Kidney epithelial cell (primary cell): ENCODE measurements at regions not wholly inside any gene's neighbourhood (a gene's known extent, or its start where the extent isn't known, plus 50 kb on each side); places are given as distances from the start of the nearest gene placed in this dataset.

Experiments used
- DNase-seq: peaks from one replicate; pipeline ENCODE4 v3.0.0-alpha.2; 2010; ENCODE audit warnings: low read depth
- H3K27me3 ChIP-seq: 2 replicates; pipeline ENCODE4 v1.6.0; 2011; ENCODE audit warnings: low read length; ENCODE audit not compliant: control insufficient read depth, insufficient read depth
- H3K36me3 ChIP-seq: 2 replicates; pipeline ENCODE4 v1.5.1; 2011; ENCODE audit warnings: low read length; ENCODE audit not compliant: control insufficient read depth, insufficient read depth
- H3K4me3 ChIP-seq: 2 replicates; pipeline ENCODE4 v1.5.1; 2011; ENCODE audit warnings: low read depth, mild to moderate bottlenecking, control low read depth, low read length
- CTCF ChIP-seq: IDR thresholded peaks from 2 replicates; pipeline ENCODE4 v1.5.1; 2011; ENCODE audit warnings: mild to moderate bottlenecking, moderate library complexity, low read length, control low read depth, inconsistent platforms; ENCODE audit not compliant: insufficient read depth, poor library complexity, severe bottlenecking

DNA sequence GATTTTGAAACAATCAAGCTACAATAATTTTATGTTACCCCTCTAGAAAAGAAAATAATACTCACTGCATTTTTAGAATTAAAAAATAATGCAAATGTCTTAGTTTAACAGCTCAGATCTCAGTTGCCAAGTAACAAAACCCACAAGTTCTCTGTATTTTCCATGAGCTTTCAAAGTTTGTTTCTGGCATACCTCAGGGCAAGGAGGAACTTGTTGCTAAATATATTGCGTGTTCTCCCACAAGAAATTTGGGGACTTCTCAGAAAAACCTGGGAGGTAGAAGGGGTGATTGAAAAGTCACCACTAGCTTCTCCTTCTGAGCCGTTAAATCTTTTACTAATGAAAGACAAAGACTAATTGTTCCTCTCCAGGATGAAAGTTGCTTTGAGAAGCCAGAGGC is 236.8 kb upstream of the MARCKS start:
- no peaks in the 10 kb centered on the region for H3K27me3 ChIP-seq
- no peak overlapping the region for H3K4me3 ChIP-seq
- no peaks in the 10 kb centered on the region for H3K36me3 ChIP-seq
- no peak for DNase-seq
- no peak for TF ChIP-seq CTCF

- H3K27me3 ChIP-seq: no peaks in the 10 kb centered on the region
- no peak for TF ChIP-seq CTCF
Observed at GRCh38 chr6:113622254-113622653, 234.9 kb upstream of the MARCKS start.

GRCh38 chr6:113623129-113623528 is 234.0 kb upstream of the MARCKS start:
- no peak for DNase-seq
- no peaks in the 10 kb centered on the region for H3K36me3 ChIP-seq
- H3K4me3 ChIP-seq: no peak overlapping the region
- H3K27me3 ChIP-seq: no peaks in the 10 kb centered on the region
- no peak for TF ChIP-seq CTCF

More at GRCh38 chr6:113622254-113622653, 234.9 kb upstream of the MARCKS start:
- no peak for DNase-seq
- no peaks in the 10 kb centered on the region for H3K36me3 ChIP-seq
- no peak overlapping the region for H3K4me3 ChIP-seq

GRCh38 chr6:113625850-113626249 is 231.3 kb upstream of the MARCKS start:
- no peaks in the 10 kb centered on the region for H3K27me3 ChIP-seq
- H3K4me3 ChIP-seq: no peak overlapping the region
- no peak for TF ChIP-seq CTCF
- no peak for DNase-seq
- H3K36me3 ChIP-seq: no peaks in the 10 kb centered on the region

GRCh38 chr6:113626475-113626874 is 230.7 kb upstream of the MARCKS start:
- TF ChIP-seq CTCF: no peak
- DNase-seq: no peak
- no peaks in the 10 kb centered on the region for H3K27me3 ChIP-seq

GRCh38 chr6:113627480-113627879 is 229.7 kb upstream of the MARCKS start:
- Histone ChIP-seq H3K36me3 (no peaks in the 10 kb centered on the region), H3K4me3 (no peak overlapping the region), H3K27me3 (no peaks in the 10 kb centered on the region)
- TF ChIP-seq CTCF: no peak
- DNase-seq: no peak

More at GRCh38 chr6:113626475-113626874, 230.7 kb upstream of the MARCKS start:
- no peak overlapping the region for H3K4me3 ChIP-seq
- H3K36me3 ChIP-seq: no peaks in the 10 kb centered on the region
